Left renal pelvis (tissue), 4 donors: ENCODE measurements at regions not wholly inside any gene's neighbourhood (a gene's known extent, or its start where the extent isn't known, plus 50 kb on each side); places are given as distances from the start of the nearest gene placed in this dataset.
"Not testable (repeated sequence)": the region's sequence is repeated elsewhere in the genome, so short reads cannot be mapped to it uniquely, and the experiment has no call there.

Source experiments
- DNase-seq, 4 donors: peaks; one replicate each; pipeline ENCODE4 v3.0.0-alpha.2; 2013; ENCODE audit warnings: low read depth in 4 of 4, low spot score in 3 of 4

- DNase-seq, result no peak
Measured at GRCh38 chr3:94778814-94779494, 716.1 kb downstream of the NSUN3 start.

GRCh38 chr3:94779699-94780098 is 716.8 kb downstream of the NSUN3 start:
- no peak for DNase-seq

DNA sequence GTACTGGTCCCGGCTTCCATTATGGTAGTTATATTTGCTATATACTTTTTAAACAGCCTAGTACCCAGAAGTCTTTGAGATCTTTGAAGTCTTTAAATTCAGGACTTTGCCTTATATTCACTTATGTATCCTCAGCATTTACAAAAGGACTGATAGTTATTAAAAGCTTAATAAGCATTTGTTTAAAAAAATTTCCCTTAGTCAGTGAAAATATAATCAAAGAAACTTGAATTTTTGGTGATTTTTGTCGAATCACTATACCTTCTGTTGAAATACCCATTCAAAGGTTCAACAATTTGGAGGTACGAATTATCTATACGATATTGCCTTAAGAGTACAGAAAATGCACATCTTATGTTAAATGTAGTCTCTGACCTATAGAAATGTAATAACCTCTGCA is 721.4 kb downstream of the NSUN3 start:
- no peak for DNase-seq

- DNase-seq, result no peak
Measured at GRCh38 chr3:94787066-94787465, 724.2 kb downstream of the NSUN3 start.

DNA sequence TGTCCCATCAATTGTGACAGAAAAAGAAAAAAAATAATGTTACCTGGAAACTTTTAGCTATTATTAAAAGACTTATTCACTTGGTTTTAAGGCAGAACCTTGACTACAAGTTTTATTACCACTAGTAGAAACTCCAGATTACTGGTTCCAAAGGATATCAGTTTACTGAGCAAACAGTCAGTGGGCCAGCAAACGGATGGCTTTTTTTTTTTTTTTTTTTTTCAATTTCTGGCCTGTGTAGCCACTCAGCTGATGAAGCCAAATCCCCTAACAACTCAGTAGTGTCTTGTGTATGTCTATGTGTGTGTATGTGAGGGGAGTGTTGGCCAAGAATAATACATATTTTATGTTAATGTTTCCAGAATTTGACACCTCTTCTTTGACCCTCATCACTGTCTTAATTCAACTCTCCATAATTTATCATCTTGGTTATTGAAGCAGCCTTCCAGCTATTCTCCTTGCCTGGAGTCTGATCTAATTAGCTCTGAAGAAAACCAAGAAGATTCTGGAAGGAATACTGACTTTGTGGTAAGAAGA is 724.9 kb downstream of the NSUN3 start:
- peak in 2 of 4 donors; percentile 1 to 9 for DNase-seq

DNA sequence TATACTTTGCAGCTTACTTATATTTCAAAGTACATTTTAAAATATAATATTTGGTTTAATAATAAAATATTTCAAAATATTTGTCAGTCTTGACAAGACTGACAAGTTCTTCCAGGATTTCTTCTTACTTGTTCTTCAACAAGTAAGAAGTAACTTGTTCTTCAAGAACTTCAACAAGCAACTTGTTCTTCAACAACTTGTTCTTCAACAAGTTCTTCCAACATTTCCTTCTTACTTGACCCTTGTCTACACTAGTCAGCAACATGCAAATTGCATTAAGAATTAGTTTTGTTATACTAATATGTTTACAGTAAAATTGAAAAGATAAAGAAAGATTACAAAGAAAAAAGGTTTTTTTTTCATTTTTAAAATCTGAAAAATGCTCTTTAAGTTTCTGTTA is 731.7 kb downstream of the NSUN3 start:
- DNase-seq, result no peak

DNA sequence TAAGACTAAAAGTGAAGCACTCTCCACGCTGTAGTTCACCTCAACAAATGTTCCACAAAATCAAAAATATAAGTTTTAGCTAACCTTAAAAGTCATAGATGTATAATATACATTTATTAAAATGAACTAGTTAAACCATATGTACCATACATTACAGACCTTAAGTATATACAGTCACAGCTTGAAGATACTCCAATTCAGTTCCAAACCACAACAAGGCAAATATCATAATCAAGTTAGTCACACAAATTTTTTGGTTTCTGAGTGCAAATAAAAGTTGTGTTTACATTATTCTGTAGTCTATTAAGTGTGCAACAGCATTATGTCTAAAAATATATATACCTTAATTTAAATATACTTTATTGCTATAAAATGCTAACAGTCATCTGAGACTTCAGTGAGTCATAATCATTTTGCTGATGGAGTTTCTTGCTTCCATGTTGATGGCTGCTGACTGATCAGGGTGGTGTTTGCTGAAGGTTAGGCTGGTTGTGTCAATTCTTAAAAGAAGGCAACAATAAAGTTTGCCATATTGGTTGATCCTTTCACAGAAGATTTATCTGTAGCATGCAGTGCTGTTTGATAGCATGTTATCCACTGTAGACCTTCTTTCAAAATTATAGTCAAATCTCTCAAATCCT is 736.7 kb downstream of the NSUN3 start:
- DNase-seq, result no peak

DNA sequence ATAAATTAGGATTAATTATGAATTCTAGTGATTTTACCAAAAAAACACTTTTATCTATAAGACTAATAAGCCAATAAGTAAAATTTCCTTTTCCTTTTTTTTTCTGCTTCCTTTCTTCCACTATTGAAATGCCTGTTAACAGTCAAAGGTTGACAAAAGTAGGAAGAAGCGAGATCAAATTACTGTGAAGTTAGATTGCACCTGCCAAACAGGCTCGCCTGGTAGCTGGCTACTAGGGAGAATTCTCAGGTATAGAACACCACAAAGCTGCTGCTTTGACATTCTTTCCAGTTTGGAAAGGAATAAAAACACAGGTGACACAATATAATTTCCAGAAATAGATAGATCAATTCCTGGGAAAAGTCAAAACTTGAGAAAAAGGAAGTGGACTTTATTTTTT is 749.0 kb downstream of the NSUN3 start:
- DNase-seq, result no peak

DNA sequence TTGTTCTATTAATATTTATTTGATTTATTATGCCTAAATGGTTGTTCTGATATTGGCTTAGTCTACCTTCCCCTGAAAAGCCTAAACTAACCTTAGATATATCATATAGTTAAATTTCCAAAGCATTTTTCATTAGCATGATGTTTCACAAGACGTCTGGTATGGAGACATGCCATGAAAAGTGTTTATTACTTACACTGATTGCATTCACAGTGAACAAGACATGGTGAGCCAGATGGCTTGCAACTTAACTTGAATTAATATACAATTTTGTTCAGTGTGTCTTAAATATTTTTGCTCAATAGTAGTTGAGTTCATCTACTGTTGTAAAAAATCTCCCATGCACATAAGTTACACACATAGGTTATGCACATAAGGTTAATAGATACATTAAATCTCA is 758.4 kb downstream of the NSUN3 start:
- DNase-seq, result no peak

DNA sequence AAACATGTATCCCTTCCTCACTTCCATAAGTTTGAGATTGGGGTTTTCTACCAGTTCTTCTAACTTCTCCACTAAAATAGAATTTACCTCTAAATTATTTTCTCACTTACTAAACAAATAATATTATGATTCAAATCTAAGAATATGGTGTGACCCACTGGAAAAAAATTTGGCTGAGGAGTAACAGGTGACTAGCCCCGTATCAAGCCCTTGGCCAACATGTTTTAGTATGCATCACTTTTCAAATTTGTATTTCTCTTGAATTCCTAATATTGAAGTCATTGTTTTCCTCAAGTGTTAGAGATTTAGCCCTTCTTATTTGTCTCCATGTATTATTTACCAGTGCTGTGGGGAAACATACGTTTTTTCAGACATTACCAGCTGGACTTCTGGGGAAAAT is 759.4 kb downstream of the NSUN3 start:
- DNase-seq, result no peak

DNA sequence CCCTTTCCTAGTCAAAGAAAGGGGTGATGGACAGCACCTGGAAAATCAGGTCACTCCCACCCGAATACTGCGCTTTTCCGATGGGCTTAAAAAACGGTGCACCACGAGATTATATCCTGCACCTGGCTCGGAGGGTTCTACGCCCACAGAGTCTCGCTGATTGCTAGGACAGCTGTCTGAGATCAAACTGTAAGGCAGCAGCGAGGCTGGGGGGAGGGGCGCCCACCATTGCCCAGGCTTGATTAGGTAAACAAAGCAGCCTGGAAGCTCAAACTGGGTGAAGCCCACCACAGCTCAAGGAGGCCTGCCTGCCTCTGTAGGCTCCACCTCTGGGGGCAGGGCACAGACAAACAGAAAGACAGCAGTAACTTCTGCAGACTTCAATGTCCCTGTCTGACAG is 783.4 kb downstream of the NSUN3 start:
- not testable (repeated sequence) for DNase-seq

DNA sequence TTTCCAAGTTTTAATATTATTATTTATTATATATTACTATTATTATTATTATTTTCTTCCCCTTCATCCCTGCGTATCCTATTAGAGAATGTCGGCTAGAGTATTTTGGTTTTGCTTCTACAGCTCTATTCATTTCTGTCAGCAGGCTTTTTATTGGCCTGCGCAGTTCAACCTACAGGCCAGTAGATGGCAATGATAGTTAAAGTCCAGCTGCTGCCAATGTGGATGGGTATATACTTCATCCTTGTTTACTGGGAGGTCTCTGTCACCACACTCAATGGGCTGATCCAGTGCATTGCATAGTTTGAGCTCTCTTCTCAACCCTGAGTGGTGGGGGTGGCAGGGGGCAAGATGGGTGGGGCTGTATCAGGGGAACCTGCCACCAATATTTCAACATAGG is 799.8 kb downstream of the NSUN3 start:
- no peak for DNase-seq

DNA sequence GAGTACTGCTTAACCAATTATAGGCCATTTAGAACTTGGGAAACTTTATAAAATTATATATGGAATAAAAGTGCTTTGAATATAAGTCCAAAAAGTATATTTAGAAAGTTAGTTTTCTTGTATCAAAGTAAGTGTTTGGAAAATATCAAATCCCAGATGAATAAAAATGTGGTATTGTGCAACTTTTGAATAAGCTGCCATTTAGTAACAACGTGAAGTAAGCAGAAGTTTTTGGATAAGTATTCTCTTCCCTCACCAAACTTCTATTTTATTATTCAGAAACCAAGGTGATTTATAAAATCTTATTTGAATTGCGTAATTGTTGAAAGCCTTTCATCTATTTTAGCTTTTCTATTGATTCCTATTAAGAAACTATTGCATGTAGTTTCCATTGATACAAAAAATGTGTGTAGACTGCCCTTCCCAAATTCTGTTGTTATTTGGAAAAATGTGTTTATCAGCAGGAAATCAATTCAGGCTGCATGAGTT is 806.2 kb downstream of the NSUN3 start:
- no peak for DNase-seq

DNA sequence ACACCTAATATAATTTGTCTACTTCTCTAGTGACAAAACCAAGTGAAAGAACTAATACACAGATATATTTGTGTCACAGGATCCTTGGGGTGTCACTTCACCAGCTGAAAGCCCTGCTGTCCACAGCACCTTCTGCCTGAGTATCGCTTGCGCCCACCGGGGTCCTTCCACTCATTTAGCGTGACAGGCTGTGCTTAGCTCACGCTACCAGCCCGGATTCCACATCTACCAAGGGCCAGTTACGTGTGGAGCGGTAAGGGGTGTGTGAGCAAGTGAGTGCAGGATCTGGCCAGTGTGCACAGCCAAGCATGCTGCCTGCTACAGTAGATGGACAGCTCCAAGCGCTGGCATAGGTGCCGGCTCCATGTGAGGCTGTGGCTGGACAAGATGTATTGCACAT is 810.9 kb downstream of the NSUN3 start:
- no peak for DNase-seq

- no peak for DNase-seq
Measured at GRCh38 chr3:94875149-94875548, 812.3 kb downstream of the NSUN3 start.

DNA sequence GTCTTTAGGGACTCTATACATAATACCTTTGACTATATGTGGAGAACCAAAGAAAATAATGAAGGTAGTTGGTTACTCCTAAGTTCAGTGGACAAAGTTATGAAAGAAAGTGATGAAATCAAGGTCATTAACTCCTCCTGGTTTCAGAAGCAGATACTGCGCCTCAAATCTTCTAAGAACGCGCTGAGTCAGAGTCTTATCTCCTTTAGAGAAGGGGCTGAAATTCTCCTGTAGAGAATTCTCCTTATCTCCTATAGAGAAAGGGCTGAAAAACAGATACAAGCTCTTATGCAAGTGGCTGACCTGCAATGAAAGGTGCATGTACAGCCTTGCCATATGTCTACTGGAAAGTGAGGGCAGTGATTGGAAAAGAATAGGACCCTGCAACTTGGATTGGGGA is 824.2 kb downstream of the NSUN3 start:
- no peak for DNase-seq

GRCh38 chr3:94896994-94897393 is 834.1 kb downstream of the NSUN3 start:
- no peak for DNase-seq

DNA sequence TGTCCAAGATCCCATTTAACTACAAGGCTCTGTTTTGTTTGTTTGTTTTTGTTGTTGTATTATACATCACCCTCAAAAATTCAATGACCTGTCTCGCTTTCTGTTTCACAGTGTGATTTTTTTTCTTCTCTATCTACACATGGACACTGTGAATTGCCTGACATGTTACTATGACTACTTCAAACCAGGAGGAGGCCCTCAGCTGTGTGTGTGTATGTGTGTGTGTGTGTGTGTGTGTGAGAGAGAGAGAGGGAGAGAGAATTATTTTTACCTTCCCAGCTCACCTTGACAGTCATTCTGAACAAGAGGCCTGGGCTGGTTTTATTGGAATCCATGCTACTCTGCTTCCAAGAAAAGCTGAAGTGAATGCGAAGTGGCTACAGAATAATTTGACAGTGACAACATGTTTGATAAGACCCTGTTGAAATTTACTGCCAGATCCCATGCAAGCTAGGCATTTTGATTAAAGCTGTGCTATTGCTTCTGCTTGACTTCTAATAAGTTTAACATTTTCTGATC is 841.4 kb downstream of the NSUN3 start:
- DNase-seq, result no peak

DNA sequence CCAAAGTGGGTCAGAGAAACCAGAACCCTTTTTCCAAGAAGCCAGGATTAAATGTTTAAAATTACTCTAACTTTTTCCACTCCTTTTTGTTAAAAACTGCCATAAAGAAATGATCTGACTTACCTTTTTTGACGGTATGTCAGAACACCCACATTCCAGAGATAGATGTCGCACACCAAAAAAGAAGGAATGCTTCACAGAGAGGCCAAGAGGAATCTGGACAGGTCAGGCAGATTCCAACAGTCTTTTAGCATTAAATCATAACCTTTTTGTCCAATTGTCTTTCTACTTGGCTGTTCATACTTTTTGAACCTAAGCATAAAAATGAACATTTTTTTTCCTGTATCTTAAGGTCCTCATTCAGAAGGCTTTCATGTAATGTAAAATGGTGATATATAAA is 846.9 kb downstream of the NSUN3 start:
- no peak for DNase-seq

- DNase-seq, result no peak
Measured at GRCh38 chr3:94912656-94913055, 849.8 kb downstream of the NSUN3 start.

DNA sequence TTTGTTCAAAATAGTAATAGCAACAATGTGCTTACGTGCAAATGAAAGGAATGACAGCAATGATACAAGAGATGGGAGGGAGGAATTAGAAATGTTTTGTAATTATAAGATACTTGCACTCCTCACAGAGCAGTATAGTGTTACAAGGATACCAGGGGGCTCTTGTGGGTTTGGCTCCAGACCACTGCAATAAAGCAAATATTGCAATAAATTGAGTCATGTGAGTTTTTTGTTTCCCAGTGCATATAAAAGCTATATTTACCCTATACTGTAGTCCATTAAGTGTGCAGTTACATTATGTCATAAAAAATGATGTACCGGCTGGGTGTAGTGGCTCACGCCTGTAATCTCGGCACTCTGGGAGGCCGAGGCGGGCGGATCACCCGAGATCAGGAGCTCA is 864.3 kb downstream of the NSUN3 start:
- DNase-seq, result no peak

GRCh38 chr3:94928921-94929320 is 866.1 kb downstream of the NSUN3 start:
- no peak for DNase-seq
